PC-9 (cell line): ENCODE measurements at regions not wholly inside any gene's neighbourhood (a gene's known extent, or its start where the extent isn't known, plus 50 kb on each side); places are given as distances from the start of the nearest gene placed in this dataset.
"Not testable (repeated sequence)": the region's sequence is repeated elsewhere in the genome, so short reads cannot be mapped to it uniquely, and the experiment has no call there.

ENCODE experiments used
- BruUV-seq: library from RNA; stranded (reverse); fragments of 400-500 nt; replicated peaks from 2 replicates; lab custom pipeline; 2021; lab: Mats Ljungman, UMichigan
- CTCF ChIA-PET: fragments of 300-600 bp; sonication (Branson Sonifier 250); formaldehyde crosslinking; loops from one replicate; lab custom pipeline; 2022; ENCODE audit warnings: antibody characterized with exemption; lab: Charles Lee
- POLR2A ChIA-PET: fragments of 300-600 bp; sonication (Branson Sonifier 250); formaldehyde crosslinking; loops from one replicate; lab custom pipeline; 2022; ENCODE audit warnings: antibody characterized with exemption; ENCODE audit not compliant: unreplicated experiment; lab: Charles Lee
- DNase-seq, 2 experiments: peaks; one replicate each; pipeline versions ENCODE4 v3.0.0 to v3.0.0-alpha.2; 2015 to 2022; ENCODE audit warnings: mixed read lengths in 1 of 2
- H2AFZ ChIP-seq: fragments of 200-600 bp; sonication (generic); 2 replicates; pipeline ENCODE4 v1.8.1; 2017; ENCODE audit warnings: antibody characterized with exemption
- H3F3A ChIP-seq: fragments of 200-600 bp; sonication (generic); 2 replicates; pipeline ENCODE4 v1.8.1; 2017; ENCODE audit warnings: antibody characterized with exemption, mild to moderate bottlenecking, low read depth; ENCODE audit not compliant: insufficient read depth
- H3K27ac ChIP-seq: fragments of 200-600 bp; sonication (generic); 2 replicates; pipeline ENCODE4 v1.6.1; 2016; ENCODE audit warnings: mixed run types
- H3K27me3 ChIP-seq: fragments of 200-600 bp; sonication (generic); 2 replicates; pipeline ENCODE4 v1.6.1; 2016; ENCODE audit warnings: low read depth, mixed run types; ENCODE audit not compliant: insufficient read depth
- H3K36me3 ChIP-seq: fragments of 200-600 bp; sonication (generic); 2 replicates; pipeline ENCODE4 v1.6.1; 2016; ENCODE audit warnings: low read depth, mixed run types
- H3K4me1 ChIP-seq: fragments of 200-600 bp; sonication (generic); replicated peaks from 2 replicates; pipeline ENCODE4 v1.6.1; 2016; ENCODE audit warnings: mixed run types; ENCODE audit not compliant: insufficient read depth
- H3K4me2 ChIP-seq: fragments of 200-600 bp; sonication (generic); 2 replicates; pipeline ENCODE4 v1.6.1; 2017; ENCODE audit warnings: mixed run types
- H3K4me3 ChIP-seq: fragments of 200-600 bp; sonication (generic); 2 replicates; pipeline ENCODE4 v1.6.1; 2016; ENCODE audit warnings: mixed run types
- H3K79me2 ChIP-seq: fragments of 200-600 bp; sonication (generic); 2 replicates; pipeline ENCODE4 v1.6.1; 2017; ENCODE audit warnings: low read depth, mixed run types
- H3K9me2 ChIP-seq: fragments of 200-600 bp; sonication (generic); 2 replicates; pipeline ENCODE4 v1.8.1; 2017; ENCODE audit warnings: mild to moderate bottlenecking; ENCODE audit not compliant: insufficient read depth
- H3K9me3 ChIP-seq: fragments of 200-600 bp; sonication (generic); 2 replicates; pipeline ENCODE4 v1.8.1; 2016; ENCODE audit warnings: low read depth; ENCODE audit not compliant: insufficient read depth
- H4K20me1 ChIP-seq: fragments of 200-600 bp; sonication (generic); 2 replicates; pipeline ENCODE4 v1.8.1; 2017; ENCODE audit not compliant: insufficient read depth
- EZH2 ChIP-seq: fragments of 200-600 bp; sonication (generic); IDR thresholded peaks from 2 replicates; pipeline ENCODE4 v1.8.0; 2017; ENCODE audit warnings: antibody characterized with exemption, low read depth
- intact Hi-C: fragments of 100-400 bp; cut with micrococcal nuclease; formaldehyde crosslinking; loops from one replicate; pipeline ENCODE4 v1.10.0; 2022; ENCODE audit not compliant: unreplicated experiment
- TF ChIP-seq, protein P1 (sequence below): fragments of 200-600 bp; sonication (generic); conservative IDR thresholded peaks from 2 replicates; pipeline ENCODE4 v1.6.1; 2017; ENCODE audit warnings: mixed run types, antibody characterized with exemption, mild to moderate bottlenecking, moderate library complexity

DNA sequence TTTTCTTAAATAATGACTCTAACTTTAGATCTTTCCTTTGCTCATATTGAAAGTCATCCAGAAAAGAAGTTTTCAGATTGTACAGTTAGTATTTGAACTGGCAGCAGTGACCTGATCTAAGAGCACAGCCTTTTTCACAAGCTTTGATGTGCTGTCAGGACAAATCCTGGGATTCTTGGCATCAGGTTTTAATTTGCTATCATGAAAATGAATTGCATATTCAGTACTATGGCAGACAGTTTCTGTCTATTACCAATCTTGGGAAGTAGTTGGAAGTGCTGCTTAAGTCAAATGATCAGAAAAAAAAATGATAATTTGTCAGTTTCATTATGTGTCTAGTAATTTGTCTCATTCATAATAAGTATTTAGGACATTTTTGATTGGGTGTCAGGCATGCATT lies 925.6 kb upstream of the ARRDC3 start:
- intact Hi-C loops = loop anchor here (5.0 kb wide), 2 partner anchors 666 to 806 kb away; no protein-coding TSS in a partner anchor
- H3K27ac ChIP-seq = no peak overlapping the region
- H3K79me2 ChIP-seq = no peaks in the 10 kb centered on the region
- CTCF ChIA-PET = interaction anchor here (0.7 kb wide), 1 partner anchor 1602 kb away, joined by 3 read pairs; no protein-coding TSS in a partner anchor
- TF ChIP-seq EZH2 = no peak
- TF ChIP-seq, protein P1, sequence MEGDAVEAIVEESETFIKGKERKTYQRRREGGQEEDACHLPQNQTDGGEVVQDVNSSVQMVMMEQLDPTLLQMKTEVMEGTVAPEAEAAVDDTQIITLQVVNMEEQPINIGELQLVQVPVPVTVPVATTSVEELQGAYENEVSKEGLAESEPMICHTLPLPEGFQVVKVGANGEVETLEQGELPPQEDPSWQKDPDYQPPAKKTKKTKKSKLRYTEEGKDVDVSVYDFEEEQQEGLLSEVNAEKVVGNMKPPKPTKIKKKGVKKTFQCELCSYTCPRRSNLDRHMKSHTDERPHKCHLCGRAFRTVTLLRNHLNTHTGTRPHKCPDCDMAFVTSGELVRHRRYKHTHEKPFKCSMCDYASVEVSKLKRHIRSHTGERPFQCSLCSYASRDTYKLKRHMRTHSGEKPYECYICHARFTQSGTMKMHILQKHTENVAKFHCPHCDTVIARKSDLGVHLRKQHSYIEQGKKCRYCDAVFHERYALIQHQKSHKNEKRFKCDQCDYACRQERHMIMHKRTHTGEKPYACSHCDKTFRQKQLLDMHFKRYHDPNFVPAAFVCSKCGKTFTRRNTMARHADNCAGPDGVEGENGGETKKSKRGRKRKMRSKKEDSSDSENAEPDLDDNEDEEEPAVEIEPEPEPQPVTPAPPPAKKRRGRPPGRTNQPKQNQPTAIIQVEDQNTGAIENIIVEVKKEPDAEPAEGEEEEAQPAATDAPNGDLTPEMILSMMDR = no peak
- no peak overlapping the region for H3K4me3 ChIP-seq
- no peaks in the 10 kb centered on the region for H3K27me3 ChIP-seq
- no peaks in the 10 kb centered on the region for H4K20me1 ChIP-seq
- BruUV-seq = no TSS peak
- H3K9me3 ChIP-seq = no peaks in the 10 kb centered on the region; the same call in 1 of the 2 replicates
- H3K4me1 ChIP-seq = no peaks in the 10 kb centered on the region
- H2AFZ ChIP-seq = no peak overlapping the region
- H3K36me3 ChIP-seq = no peaks in the 10 kb centered on the region
- H3K4me2 ChIP-seq = no peak overlapping the region
- DNase-seq = no peak
- H3K9me2 ChIP-seq = no peaks in the 10 kb centered on the region; the same call in 1 of the 2 replicates
- 0 out of 2 replicates have a peak, but pooled peaks cover 4% of the 10 kb centered on the region for H3F3A ChIP-seq
- POLR2A ChIA-PET = no interaction called here

DNA sequence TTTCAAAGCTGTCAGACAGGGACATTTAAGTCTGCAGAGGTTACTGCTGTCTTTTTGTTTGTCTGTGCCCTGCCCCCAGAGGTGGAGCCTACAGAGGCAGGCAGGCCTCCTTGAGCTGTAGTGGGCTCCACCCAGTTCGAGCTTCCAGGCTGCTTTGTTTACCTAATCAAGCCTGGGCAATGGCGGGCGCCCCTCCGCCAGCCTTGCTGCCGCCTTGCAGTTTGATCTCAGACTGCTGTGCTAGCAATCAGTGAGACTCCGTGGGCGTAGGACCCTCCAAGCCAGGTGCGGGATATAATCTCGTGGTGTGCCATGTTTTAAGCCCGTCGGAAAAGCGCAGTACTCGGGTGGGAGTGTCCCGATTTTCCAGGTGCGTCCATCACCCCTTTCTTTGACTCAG lies 919.2 kb upstream of the ARRDC3 start:
- H3K4me1 ChIP-seq, H3F3A ChIP-seq, H3K79me2 ChIP-seq, intact Hi-C loops, H3K36me3 ChIP-seq, H3K4me3 ChIP-seq, BruUV-seq, H3K9me3 ChIP-seq, H2AFZ ChIP-seq, H3K27me3 ChIP-seq, CTCF ChIA-PET, POLR2A ChIA-PET, DNase-seq, H3K9me2 ChIP-seq, H3K27ac ChIP-seq, H3K4me2 ChIP-seq, H4K20me1 ChIP-seq: not testable (repeated sequence)

DNA sequence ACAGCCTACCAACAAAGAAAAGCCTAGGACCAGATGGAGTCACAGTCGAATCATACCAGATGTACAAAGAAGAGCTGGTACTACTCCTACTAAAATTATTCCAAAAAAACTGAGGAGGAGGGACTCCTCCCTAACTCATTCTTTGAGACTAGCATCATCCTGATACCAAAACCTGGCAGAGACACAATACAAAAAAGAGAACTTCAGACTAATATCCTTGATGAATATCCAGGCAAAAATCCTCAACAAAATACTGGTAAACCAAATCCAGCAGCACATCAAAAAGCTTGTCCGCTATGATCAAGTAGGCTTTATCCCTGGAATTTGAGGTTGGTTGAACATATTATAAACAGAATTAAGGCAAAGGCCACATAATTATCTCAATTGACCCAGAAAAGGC lies 900.4 kb upstream of the ARRDC3 start:
- H3K27me3 ChIP-seq = no peaks in the 10 kb centered on the region
- H3K4me3 ChIP-seq = no peak overlapping the region
- ChIA-PET POLR2A (no interaction called here), CTCF (no interaction called here)
- H3K36me3 ChIP-seq = no peaks in the 10 kb centered on the region
- no peak overlapping the region for H3K4me2 ChIP-seq
- no peak for DNase-seq
- no peaks in the 10 kb centered on the region for H3K79me2 ChIP-seq
- H2AFZ ChIP-seq = no peak overlapping the region
- H3K27ac ChIP-seq = no peak overlapping the region
- TF ChIP-seq, protein P1 = no peak
- TF ChIP-seq EZH2 = no peak
- H3F3A ChIP-seq = no peaks in the 10 kb centered on the region
- H3K4me1 ChIP-seq = no peaks in the 10 kb centered on the region
- no peaks in the 10 kb centered on the region for H4K20me1 ChIP-seq
- no TSS peak for BruUV-seq
- no peaks in the 10 kb centered on the region for H3K9me2 ChIP-seq
- no peaks in the 10 kb centered on the region; the same call in 1 of the 2 replicates for H3K9me3 ChIP-seq
- intact Hi-C loops = no loop called here

DNA sequence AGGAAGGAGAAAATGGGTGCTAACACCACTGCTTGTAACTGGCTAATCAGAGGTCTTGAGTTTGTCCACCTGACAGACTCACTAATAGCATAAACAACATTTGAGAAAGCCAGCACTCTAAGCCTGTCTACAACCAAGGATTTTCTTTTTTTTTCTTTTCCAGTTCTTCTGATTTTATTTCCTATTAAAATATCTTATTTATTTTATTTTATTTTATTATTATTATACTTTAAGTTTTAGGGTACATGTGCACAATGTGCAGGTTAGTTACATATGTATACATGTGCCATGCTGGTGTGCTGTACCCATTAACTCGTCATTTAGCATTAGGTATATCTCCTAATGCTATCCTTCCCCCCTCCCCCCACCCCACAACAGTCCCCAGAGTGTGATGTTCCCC lies 888.6 kb upstream of the ARRDC3 start:
- POLR2A ChIA-PET, CTCF ChIA-PET: not testable (repeated sequence)

More for the DNA sequence above, 888.6 kb upstream of the ARRDC3 start:
- H3K4me1 ChIP-seq, H3F3A ChIP-seq, H3K4me2 ChIP-seq, H3K79me2 ChIP-seq, H3K36me3 ChIP-seq, intact Hi-C loops, H3K9me2 ChIP-seq, DNase-seq, H3K27ac ChIP-seq, H3K9me3 ChIP-seq, BruUV-seq, H3K27me3 ChIP-seq, H2AFZ ChIP-seq, H4K20me1 ChIP-seq, H3K4me3 ChIP-seq: not testable (repeated sequence)
